ENCODE measurements at regions not wholly inside any gene's neighbourhood (a gene's known extent, or its start where the extent isn't known, plus 50 kb on each side); places are given as distances from the start of the nearest gene placed in this dataset.
"Not testable (repeated sequence)": the region's sequence is repeated elsewhere in the genome, so short reads cannot be mapped to it uniquely, and the experiment has no call there.

GRCh38 chrX:122188751-122189150, 995.3 kb upstream of the GRIA3 start:
- intact Hi-C loops (cut with DNase I) = no loop called here
- ATAC-seq (ENCODE audit: poor library complexity) = no peak
- DNase-seq = no peak

DNA sequence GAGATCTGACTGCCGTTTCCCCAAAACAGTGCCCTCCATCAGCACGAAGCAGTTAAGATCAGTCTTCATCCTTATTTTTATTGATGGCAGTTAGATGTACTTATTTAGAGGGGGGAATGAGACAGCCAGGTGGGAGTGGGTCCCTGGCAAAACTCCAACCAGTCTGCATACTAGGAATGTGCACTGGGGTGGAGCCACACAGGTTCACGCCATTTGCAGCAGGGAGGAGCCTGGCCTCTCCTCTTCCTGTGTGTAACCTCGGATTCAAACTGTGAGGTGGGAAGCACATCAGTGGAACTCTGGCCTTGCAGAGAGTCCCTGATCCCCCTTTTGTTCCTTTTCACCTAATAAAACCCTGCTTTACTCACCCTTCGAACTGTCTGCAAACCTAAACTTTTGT, 987.7 kb upstream of the GRIA3 start:
- no peak for DNase-seq
- no peak for ATAC-seq (ENCODE audit: poor library complexity)
- intact Hi-C loops (cut with DNase I) = no loop called here

DNA sequence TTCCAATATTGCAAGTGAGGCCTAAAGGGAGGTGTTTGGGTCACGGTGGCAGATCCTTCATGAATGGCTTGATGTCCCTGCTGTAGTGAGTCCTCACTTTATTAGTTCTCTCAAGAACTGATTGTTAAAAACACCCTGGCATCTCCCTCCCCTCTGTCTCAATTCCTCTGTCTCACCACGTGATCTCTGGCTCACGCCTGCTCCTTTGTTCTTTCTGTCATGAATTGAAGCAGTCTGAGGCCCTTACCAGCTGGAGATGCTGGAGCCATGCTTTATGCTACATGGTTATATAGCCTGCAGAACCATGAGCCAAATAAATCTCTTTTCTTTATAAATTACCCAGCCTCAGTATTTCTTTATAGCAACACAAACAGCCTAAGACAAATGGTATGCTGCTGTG, 980.7 kb upstream of the GRIA3 start:
- ATAC-seq (ENCODE audit: poor library complexity) (no peak), DNase-seq (no peak)
- intact Hi-C loops (cut with DNase I) = no loop called here

DNA sequence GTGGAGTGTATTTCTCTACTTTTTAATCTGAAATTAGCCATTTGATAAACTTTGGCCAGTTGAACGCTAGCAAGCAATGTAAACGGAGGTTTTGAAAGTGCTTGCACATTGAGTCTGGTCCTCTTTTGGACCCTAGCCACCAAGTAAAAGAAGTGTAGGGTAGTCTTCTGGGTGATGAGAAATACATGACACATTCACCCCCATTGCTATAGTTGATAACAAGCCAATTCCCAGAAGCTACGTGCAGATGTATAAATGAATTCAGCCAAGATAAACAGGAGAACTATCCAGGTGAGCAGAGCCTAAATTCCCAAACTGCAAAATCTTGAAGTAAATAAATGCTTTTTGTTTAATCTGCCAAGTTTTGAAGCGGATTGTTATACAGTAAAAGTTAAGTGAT, 965.4 kb upstream of the GRIA3 start:
- intact Hi-C loops (cut with DNase I) = no loop called here
- DNase-seq = no peak
- no peak for ATAC-seq (ENCODE audit: poor library complexity)

- intact Hi-C loops (cut with DNase I) = no loop called here
- no peak for ATAC-seq (ENCODE audit: poor library complexity)
Observed at GRCh38 chrX:122219226-122219625, 964.9 kb upstream of the GRIA3 start.

GRCh38 chrX:122219735-122220134, 964.3 kb upstream of the GRIA3 start:
- no peak for ATAC-seq (ENCODE audit: poor library complexity)
- intact Hi-C loops (cut with DNase I) = no loop called here
- DNase-seq = no peak

More at GRCh38 chrX:122219226-122219625, 964.9 kb upstream of the GRIA3 start:
- DNase-seq = no peak

DNA sequence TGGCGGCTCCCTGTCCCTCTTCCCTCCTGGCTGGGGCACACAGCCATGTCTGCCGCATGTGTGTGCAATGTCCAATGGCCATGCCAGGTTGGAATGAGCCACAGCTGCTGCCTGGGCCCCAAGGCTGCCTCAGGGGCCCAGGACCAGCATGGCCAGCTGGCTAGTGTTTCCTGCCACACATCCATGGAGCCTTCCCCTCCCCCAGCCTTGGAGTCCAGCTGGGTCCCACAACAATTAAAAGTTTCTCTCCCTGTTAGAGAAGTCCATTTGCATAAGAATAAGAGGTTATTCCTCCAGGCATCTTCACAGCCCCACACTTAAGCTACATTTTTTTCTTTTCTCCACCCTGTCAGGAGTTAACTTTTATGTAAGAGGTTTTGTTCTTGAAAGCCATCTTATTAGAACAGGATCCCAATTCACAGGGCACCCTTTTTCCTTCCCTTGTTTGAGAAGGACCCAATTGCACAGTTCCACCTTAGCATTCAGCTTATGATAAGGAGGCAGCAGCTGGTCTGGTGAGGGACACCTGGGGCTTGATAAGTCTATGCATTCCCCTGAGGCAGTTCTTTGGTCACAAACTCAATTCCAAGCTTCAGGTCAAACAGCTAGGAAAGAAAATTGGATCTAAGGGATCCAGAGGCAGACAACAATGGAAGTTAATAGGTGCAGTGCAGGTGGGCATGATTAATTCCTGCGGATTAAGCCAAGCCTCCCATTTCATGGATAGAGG, 963.3 kb upstream of the GRIA3 start:
- ATAC-seq (ENCODE audit: poor library complexity) (no peak), DNase-seq (no peak)
- intact Hi-C loops (cut with DNase I) = no loop called here

GRCh38 chrX:122221810-122222209, 962.3 kb upstream of the GRIA3 start:
- DNase-seq; ATAC-seq (ENCODE audit: poor library complexity); intact Hi-C loops (cut with DNase I): not testable (repeated sequence)

DNA sequence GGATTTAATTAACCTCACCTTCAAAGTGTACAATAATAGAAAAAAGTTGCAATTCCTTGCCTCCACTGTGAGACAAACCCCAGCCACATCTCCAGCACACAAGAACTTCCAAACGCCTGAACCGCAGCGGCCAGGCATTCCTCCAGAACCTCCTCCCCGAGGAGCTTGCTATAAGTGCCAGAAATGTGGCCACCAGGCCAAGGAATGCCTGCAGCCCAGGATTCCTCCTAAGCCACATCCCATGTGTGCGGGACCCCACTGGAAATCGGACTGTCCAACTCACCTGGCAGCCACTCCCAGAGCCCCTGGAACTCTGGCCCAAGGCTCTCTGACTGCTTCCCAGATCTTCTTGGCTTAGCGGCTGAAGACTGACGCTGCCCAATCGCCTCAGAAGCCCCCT, 959.9 kb upstream of the GRIA3 start:
- ATAC-seq (ENCODE audit: poor library complexity); intact Hi-C loops (cut with DNase I); DNase-seq: not testable (repeated sequence)

GRCh38 chrX:122238801-122239200, 945.3 kb upstream of the GRIA3 start:
- DNase-seq (no peak), ATAC-seq (ENCODE audit: poor library complexity) (no peak)
- intact Hi-C loops (cut with DNase I) = no loop called here

GRCh38 chrX:122241959-122242358, 942.1 kb upstream of the GRIA3 start:
- intact Hi-C loops (cut with DNase I) = no loop called here
- no peak for DNase-seq

GRCh38 chrX:122244080-122244479, 940.0 kb upstream of the GRIA3 start:
- no peak for ATAC-seq (ENCODE audit: poor library complexity)
- intact Hi-C loops (cut with DNase I) = no loop called here
- DNase-seq = no peak

More at GRCh38 chrX:122241959-122242358, 942.1 kb upstream of the GRIA3 start:
- no peak for ATAC-seq (ENCODE audit: poor library complexity)

DNA sequence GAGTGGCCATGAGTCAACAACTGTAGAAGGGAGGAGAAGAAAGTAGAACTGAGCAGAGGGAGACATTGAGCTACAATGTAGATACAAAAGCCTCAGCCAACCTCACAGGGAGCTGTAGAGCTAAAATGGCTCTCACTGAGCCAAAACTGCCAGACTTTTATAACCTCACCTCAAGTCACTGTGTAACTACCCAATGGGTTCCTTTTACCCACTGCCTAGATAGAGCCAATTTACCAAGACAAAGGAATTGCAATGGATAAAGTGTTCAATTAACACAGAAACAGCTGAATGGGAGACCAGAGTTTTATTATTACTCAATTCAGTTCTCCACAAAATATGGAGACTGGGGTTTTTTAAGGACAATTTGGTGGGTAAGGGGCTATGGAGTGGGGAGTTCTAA, 938.9 kb upstream of the GRIA3 start:
- intact Hi-C loops (cut with DNase I) = no loop called here

DNA sequence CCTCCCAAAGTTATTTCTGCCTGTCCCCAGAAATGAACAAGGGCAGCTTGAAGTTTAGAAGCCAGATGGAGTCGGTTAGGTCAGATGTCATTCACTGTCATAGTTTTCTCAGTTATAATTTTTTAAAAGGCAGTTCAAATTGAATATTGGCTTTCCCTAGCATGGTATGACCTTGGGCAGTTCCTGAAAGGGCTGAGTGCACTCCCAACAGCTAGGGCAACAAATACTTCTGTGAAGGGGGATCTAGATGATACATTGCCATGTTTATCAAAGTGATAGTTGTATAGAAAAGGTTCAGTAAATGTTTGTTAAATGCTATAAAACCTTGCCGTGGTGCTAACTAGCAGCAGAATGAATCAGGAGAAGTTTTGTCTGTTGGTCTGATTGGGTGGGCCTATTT, 938.1 kb upstream of the GRIA3 start:
- ATAC-seq (ENCODE audit: poor library complexity) (no peak), DNase-seq (no peak)
- intact Hi-C loops (cut with DNase I) = no loop called here

More for the DNA sequence above, 938.9 kb upstream of the GRIA3 start:
- DNase-seq = no peak
- no peak for ATAC-seq (ENCODE audit: poor library complexity)

DNA sequence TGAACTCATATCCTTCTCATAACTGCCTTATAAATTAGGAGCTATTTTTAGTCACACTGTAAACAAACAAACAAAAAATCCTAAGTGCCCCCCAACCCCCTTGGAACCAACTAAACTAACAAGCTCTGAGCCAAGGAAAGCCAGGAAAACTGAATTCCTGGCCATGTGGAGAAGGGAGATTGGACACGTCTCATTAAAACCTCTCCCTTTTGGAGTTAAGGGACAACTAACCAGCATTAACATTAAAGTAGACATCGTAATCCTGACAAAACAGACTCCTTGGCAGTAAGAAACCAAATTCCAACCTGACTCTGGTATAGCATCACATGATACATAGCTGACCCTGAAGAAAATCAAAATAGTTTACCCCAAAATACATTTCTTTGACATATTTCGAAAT, 937.1 kb upstream of the GRIA3 start:
- intact Hi-C loops (cut with DNase I) = no loop called here
- ATAC-seq (ENCODE audit: poor library complexity) (no peak), DNase-seq (no peak)

- intact Hi-C loops (cut with DNase I) = no loop called here
- no peak for ATAC-seq (ENCODE audit: poor library complexity)
Observed at GRCh38 chrX:122248681-122249080, 935.4 kb upstream of the GRIA3 start.

GRCh38 chrX:122252454-122252853, 931.6 kb upstream of the GRIA3 start:
- ATAC-seq (ENCODE audit: poor library complexity) = no peak
- intact Hi-C loops (cut with DNase I) = no loop called here
- no peak for DNase-seq

More at GRCh38 chrX:122248681-122249080, 935.4 kb upstream of the GRIA3 start:
- DNase-seq = no peak

- ATAC-seq (ENCODE audit: poor library complexity) (no peak), DNase-seq (no peak)
- intact Hi-C loops (cut with DNase I) = no loop called here
Observed at GRCh38 chrX:122268353-122268752, 915.7 kb upstream of the GRIA3 start.

DNA sequence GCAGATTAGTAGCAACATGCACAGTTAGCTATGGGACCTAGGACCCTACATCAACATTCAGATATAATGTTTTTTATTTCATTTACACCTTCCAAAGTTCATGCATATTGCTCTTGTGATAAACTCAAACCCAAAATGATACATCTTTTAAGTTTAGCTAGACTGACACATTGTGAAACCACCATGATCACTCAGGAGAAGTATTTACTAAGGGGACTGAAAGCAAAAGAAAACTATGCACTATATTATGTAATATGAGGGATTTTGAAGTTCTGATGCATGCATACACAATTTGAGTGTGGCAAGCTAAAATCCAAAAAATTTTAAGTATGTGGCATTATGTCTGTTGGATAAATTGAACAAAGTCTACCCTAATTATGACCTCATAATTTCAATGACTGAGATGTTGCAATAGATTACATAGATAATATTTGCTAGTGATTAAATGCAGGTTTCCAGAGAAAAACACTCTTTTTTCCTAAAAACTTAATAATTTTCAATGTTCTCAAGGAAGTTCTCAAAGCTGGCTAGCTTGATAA, 914.8 kb upstream of the GRIA3 start:
- DNase-seq (no peak), ATAC-seq (ENCODE audit: poor library complexity) (no peak)
- intact Hi-C loops (cut with DNase I) = no loop called here

- DNase-seq = no peak
- intact Hi-C loops (cut with DNase I) = no loop called here
- no peak for ATAC-seq (ENCODE audit: poor library complexity)
Observed at GRCh38 chrX:122270809-122271494, 913.1 kb upstream of the GRIA3 start.
